ENCODE measurements at regions not wholly inside any gene's neighbourhood (a gene's known extent, or its start where the extent isn't known, plus 50 kb on each side); places are given as distances from the start of the nearest gene placed in this dataset.

DNA sequence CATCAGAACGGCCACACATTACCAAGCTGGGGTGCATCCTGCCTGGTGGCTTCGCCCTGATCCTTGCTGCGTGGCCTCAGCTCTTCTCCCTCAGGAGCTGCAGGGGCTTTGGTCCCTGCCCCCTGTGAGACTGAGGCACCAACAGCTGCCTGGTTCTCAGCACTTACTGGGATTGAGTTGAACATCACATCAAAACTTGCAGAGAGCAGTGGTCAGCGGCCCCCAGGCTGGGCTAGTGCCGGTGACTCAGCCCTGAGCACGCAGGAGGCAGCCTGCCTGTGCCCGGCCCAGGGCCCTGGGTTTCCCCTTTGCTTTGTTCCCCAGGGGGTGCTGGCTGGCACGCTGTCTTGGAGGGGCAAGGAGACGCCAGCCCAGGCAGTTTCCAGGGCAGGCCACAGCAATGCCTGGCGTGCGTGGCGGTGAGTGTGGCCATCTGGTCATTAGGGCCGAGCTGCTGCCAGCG is 63.3 kb downstream of the DLL1 start:
- TF ChIP-seq SPI1 (IDR thresholded peaks at IDR 0.05; ENCODE audit: low read depth, low read length): no peak
- no peak for TF ChIP-seq POLR2AphosphoS5 (IDR thresholded peaks at IDR 0.05; ENCODE audit: low read depth, low read length)
- TF ChIP-seq TAF1 (IDR thresholded peaks at IDR 0.05; ENCODE audit: low read depth, low read length): no peak
- TF ChIP-seq PAX5 (IDR thresholded peaks at IDR 0.05; ENCODE audit: insufficient read depth, low read length, severe bottlenecking): no peak
- no peak for TF ChIP-seq POU2F2 (IDR thresholded peaks at IDR 0.05; ENCODE audit: low read depth, low read length)
- no peak for TF ChIP-seq POLR2A (IDR thresholded peaks at IDR 0.05; ENCODE audit: low read depth, low read length)
- DNase-seq (ENCODE audit: insufficient read length, low spot score) (no peak), FAIRE-seq (no peak)

DNA sequence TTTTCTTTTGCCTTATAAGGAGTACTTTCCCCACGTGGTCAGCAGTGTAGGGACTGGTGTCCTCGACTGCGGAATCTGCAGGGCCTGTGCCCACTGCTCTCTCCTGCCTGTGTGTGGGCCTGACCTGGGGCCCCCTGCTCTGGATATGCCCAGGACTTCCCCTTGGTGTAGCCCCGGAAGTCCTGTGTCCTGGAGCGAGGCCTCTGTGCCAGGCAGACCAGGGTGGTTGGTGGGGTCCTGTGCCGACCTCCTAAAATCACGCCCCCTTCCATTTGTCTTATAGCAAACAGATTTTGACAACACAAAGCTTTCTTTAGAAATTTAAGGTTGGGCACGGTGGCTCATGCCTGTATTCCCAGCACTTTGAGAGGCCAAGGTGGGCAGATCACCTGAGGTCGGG is 64.2 kb downstream of the DLL1 start:
- TF ChIP-seq POLR2AphosphoS5 (IDR thresholded peaks at IDR 0.05; ENCODE audit: low read depth, low read length) (no peak), SPI1 (IDR thresholded peaks at IDR 0.05; ENCODE audit: low read depth, low read length) (no peak), POU2F2 (IDR thresholded peaks at IDR 0.05; ENCODE audit: low read depth, low read length) (no peak), POLR2A (IDR thresholded peaks at IDR 0.05; ENCODE audit: low read depth, low read length) (no peak), PAX5 (IDR thresholded peaks at IDR 0.05; ENCODE audit: insufficient read depth, low read length, severe bottlenecking) (no peak), TAF1 (IDR thresholded peaks at IDR 0.05; ENCODE audit: low read depth, low read length) (no peak)
- FAIRE-seq: no peak
- no peak for DNase-seq (ENCODE audit: insufficient read length, low spot score)

DNA sequence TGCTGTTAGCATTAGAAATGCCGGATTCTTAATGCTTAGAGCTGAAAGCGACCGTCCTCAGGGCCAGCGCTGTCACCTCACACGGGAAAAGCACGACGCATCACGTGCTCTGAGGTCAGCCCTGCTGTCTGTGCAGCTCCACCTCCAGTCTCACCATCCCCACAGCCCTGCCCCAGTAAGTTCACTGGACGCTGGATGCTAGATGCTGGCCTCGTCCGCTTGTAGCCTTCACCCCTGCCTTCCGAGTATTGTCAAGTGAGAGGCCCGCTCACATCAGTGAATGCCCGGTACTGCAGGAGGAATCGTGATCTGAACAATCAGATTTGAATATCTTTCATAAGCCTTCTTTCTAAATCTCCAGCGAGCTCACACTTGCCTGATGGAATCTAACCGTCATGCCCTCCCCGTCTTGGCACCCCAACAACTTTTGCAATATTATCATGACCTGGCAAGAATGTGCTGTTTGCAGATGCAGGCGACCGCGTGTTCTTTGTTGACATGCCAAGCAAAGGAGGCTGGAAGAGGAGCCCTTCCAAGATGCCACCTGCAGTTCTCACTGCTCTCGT is 64.9 kb downstream of the DLL1 start:
- TF ChIP-seq TAF1 (IDR thresholded peaks at IDR 0.05; ENCODE audit: low read depth, low read length) (no peak), PAX5 (IDR thresholded peaks at IDR 0.05; ENCODE audit: insufficient read depth, low read length, severe bottlenecking) (no peak), SPI1 (IDR thresholded peaks at IDR 0.05; ENCODE audit: low read depth, low read length) (no peak), POLR2A (IDR thresholded peaks at IDR 0.05; ENCODE audit: low read depth, low read length) (no peak), POLR2AphosphoS5 (IDR thresholded peaks at IDR 0.05; ENCODE audit: low read depth, low read length) (no peak), POU2F2 (IDR thresholded peaks at IDR 0.05; ENCODE audit: low read depth, low read length) (no peak)
- DNase-seq (ENCODE audit: insufficient read length, low spot score) (no peak), FAIRE-seq (no peak)

DNA sequence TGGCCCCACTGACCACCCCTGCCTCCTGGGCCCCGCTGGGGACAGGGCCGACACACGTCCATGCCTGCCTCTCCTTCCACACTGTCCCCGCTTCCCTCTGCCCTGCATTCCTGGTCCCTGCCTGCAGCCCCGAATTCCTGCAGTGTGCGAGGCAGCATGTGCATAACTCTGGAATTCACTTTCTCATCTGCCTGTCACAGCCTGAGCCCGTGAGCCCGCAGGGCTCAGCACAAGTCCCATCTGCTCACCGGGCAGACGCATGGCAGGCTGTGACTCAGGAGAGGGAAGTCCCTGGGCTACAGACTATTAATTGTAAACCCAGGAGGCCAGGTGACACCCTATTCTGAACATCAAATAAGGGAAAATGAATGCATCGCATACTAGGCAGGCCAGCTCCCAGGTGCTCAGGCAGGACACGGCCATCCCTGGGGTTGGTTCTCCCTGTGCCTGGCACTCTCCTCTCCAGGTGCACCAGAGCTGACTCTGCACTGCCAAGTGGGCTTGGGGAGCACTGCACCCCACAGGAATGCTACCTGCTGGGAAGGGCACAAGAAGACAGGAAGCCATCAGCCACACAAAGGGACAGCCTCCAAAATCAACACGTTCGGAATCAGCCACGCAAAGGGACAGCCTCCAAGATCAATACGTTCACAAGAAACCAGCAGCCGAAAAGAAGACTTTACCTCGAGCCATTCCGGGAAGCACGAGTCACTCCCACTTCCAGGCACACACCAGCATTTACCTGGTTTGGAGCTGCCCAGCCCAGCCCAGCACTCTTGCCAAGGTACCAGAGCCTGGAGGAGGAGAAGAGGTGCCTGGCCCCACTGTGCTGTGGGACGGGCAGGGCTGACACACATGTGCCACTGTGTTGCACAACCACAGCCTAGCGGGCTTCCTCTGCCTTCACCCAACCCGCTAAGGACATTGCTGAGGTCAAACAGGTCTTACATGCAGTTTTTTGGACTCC is 65.9 kb downstream of the DLL1 start:
- no peak for TF ChIP-seq SPI1 (IDR thresholded peaks at IDR 0.05; ENCODE audit: low read depth, low read length)
- no peak for TF ChIP-seq POLR2AphosphoS5 (IDR thresholded peaks at IDR 0.05; ENCODE audit: low read depth, low read length)
- TF ChIP-seq TAF1 (IDR thresholded peaks at IDR 0.05; ENCODE audit: low read depth, low read length): no peak
- no peak for TF ChIP-seq PAX5 (IDR thresholded peaks at IDR 0.05; ENCODE audit: insufficient read depth, low read length, severe bottlenecking)
- no peak for TF ChIP-seq POU2F2 (IDR thresholded peaks at IDR 0.05; ENCODE audit: low read depth, low read length)
- TF ChIP-seq POLR2A (IDR thresholded peaks at IDR 0.05; ENCODE audit: low read depth, low read length): no peak
- FAIRE-seq: no peak
- DNase-seq (ENCODE audit: insufficient read length, low spot score): no peak

DNA sequence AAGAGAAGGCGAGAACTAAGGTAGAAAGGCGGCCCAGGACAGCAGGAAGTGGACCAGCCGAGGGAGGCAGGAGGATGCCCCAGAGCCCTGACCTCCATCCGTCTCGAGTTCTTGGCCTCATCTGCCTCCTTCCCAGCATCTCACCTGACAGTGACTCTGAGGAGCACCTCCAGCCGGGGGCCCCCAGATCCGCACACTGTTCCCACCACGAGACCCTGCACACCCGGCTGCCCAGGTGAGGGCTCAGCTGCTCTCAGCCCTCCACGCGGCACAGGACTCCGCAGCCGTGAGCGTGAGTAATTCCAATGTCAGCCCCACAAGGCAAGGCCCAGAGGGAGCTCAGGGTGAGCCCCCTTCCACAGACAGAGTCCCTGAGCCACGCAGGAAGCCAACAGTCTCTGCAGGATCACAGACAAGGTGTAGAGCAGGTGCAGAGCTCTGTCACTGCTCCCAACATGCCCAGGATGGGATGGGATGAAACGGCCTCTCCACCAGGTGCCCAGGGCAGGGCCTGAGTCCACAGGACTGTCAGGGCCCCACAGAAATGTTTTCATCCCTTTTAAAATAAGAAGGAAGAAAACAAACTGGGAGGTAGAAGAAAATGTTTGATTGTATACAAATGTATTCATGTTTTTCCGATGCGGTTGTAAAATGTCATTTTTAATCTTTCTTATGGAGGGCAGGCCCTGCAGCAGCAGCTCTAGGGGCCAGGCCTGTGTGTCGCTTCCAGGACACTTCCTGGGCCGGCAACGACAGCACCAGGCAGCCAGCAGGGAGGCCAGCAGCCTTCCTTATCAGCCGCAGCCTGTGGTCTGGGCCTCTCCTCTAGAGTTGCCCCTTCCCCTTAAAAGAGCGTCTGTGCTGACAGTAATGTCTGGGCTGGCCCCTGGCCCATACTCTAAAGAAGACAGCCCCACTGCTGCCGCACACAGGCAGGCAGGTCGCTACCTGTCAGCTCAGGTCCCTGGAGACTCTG is 66.9 kb downstream of the DLL1 start:
- no peak for FAIRE-seq
- no peak for TF ChIP-seq TAF1 (IDR thresholded peaks at IDR 0.05; ENCODE audit: low read depth, low read length)
- no peak for TF ChIP-seq POLR2A (IDR thresholded peaks at IDR 0.05; ENCODE audit: low read depth, low read length)
- TF ChIP-seq SPI1 (IDR thresholded peaks at IDR 0.05; ENCODE audit: low read depth, low read length): no peak
- TF ChIP-seq POU2F2 (IDR thresholded peaks at IDR 0.05; ENCODE audit: low read depth, low read length): no peak
- no peak for TF ChIP-seq POLR2AphosphoS5 (IDR thresholded peaks at IDR 0.05; ENCODE audit: low read depth, low read length)
- no peak for TF ChIP-seq PAX5 (IDR thresholded peaks at IDR 0.05; ENCODE audit: insufficient read depth, low read length, severe bottlenecking)
- DNase-seq (ENCODE audit: insufficient read length, low spot score): no peak

- TF ChIP-seq POU2F2 (IDR thresholded peaks at IDR 0.05; ENCODE audit: low read depth, low read length) (no peak), POLR2AphosphoS5 (IDR thresholded peaks at IDR 0.05; ENCODE audit: low read depth, low read length) (no peak), TAF1 (IDR thresholded peaks at IDR 0.05; ENCODE audit: low read depth, low read length) (no peak), PAX5 (IDR thresholded peaks at IDR 0.05; ENCODE audit: insufficient read depth, low read length, severe bottlenecking) (no peak), POLR2A (IDR thresholded peaks at IDR 0.05; ENCODE audit: low read depth, low read length) (no peak), SPI1 (IDR thresholded peaks at IDR 0.05; ENCODE audit: low read depth, low read length) (no peak)
- DNase-seq (ENCODE audit: insufficient read length, low spot score): no peak
- FAIRE-seq: no peak
These were observed 68.1 kb downstream of the DLL1 start for GRCh38 chr6:170222498-170223471.

DNA sequence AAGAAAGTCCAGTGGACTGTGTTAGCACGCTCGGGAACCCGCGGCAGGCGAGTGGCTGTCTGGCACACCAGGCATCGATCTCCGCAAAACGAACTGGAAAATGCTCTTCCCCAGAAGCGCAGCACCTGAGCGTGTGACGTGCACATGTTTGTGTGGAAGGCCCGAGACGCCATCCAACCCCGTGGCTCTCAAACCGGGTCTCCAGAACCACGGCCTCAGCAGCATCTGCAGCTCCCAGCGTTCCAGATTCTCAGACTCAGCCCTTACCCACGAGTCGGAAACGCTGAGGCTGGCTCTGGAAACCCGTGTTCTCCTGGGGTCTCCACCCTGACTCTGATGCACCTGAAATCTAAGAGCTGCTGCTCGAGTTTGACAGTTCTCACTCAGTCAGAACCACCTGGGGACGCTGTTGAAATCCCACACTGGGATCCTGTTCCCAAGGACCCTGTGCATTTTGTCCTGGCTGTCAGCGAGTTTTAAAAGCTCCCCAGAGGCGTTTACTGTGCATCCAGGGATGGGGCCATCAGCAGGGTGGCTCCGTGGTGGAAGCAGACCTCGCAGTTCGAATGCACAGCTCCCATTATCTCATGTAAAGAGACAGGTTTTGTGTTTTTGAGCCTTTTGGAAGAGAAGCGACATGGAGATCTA is 69.0 kb downstream of the DLL1 start:
- no peak for TF ChIP-seq POLR2AphosphoS5 (IDR thresholded peaks at IDR 0.05; ENCODE audit: low read depth, low read length)
- no peak for TF ChIP-seq SPI1 (IDR thresholded peaks at IDR 0.05; ENCODE audit: low read depth, low read length)
- no peak for TF ChIP-seq PAX5 (IDR thresholded peaks at IDR 0.05; ENCODE audit: insufficient read depth, low read length, severe bottlenecking)
- no peak for TF ChIP-seq POU2F2 (IDR thresholded peaks at IDR 0.05; ENCODE audit: low read depth, low read length)
- TF ChIP-seq POLR2A (IDR thresholded peaks at IDR 0.05; ENCODE audit: low read depth, low read length): no peak
- TF ChIP-seq TAF1 (IDR thresholded peaks at IDR 0.05; ENCODE audit: low read depth, low read length): no peak
- DNase-seq (ENCODE audit: insufficient read length, low spot score) (no peak), FAIRE-seq (no peak)
